Common myeloid progenitor, CD34-positive (primary cell): ENCODE measurements at regions not wholly inside any gene's neighbourhood (a gene's known extent, or its start where the extent isn't known, plus 50 kb on each side); places are given as distances from the start of the nearest gene placed in this dataset.

Source experiments
- CTCF ChIA-PET: fragments of 350-600 bp; sonication (Branson Sonifier 250); formaldehyde crosslinking; loops from one replicate; lab custom pipeline; 2021; ENCODE audit warnings: antibody characterized with exemption; lab: Charles Lee
- POLR2A ChIA-PET: fragments of 350-600 bp; sonication (Branson Sonifier 250); formaldehyde crosslinking; loops from one replicate; lab custom pipeline; 2021; ENCODE audit warnings: antibody characterized with exemption; lab: Charles Lee
- DNase-seq, 3 donors: peaks; one replicate each; pipeline versions ENCODE4 v3.0.0 to v3.0.0-alpha.2; 2013
- H3K27ac ChIP-seq, 2 experiments: 1 replicate in 1 of 2; 2 replicates in 1 of 2; pipeline ENCODE4 v1.7.0; 2013; ENCODE audit warnings: inconsistent platforms in 2 of 2, low read length in 2 of 2, mild to moderate bottlenecking in 2 of 2, low read depth in 1 of 2, moderate library complexity in 1 of 2; ENCODE audit not compliant: severe bottlenecking in 2 of 2, insufficient read depth in 1 of 2, poor library complexity in 1 of 2
- H3K27me3 ChIP-seq, 5 experiments: replicated peaks in 2 of 5; 1 replicate in 3 of 5; 2 replicates in 2 of 5; pipeline versions ENCODE4 v1.6.1 to v1.7.0; 2013; ENCODE audit warnings: low read length in 4 of 5, mild to moderate bottlenecking in 2 of 5, moderate library complexity in 2 of 5, inconsistent platforms in 1 of 5; ENCODE audit not compliant: insufficient read depth in 5 of 5, control insufficient read depth in 4 of 5
- H3K36me3 ChIP-seq, 4 experiments: 1 replicate in 2 of 4; 2 replicates in 2 of 4; pipeline versions ENCODE4 v1.6.1 to v1.7.0; 2013; ENCODE audit warnings: low read length in 3 of 4, control low read depth in 1 of 4, mild to moderate bottlenecking in 1 of 4; ENCODE audit not compliant: control insufficient read depth in 4 of 4, insufficient read depth in 4 of 4
- H3K4me1 ChIP-seq, 4 experiments: 1 replicate in 3 of 4; 2 replicates in 1 of 4; pipeline versions ENCODE4 v1.6.1 to v1.7.1; 2013; ENCODE audit warnings: low read length in 3 of 4, mild to moderate bottlenecking in 3 of 4, control low read depth in 1 of 4, inconsistent platforms in 1 of 4, moderate library complexity in 1 of 4; ENCODE audit not compliant: control insufficient read depth in 4 of 4, insufficient read depth in 4 of 4; ENCODE audit errors: control extremely low read depth in 1 of 4
- H3K4me3 ChIP-seq, 7 experiments: 1 replicate in 4 of 7; 2 replicates in 3 of 7; pipeline versions ENCODE4 v1.5.1 to v1.7.0; 2013; ENCODE audit warnings: mild to moderate bottlenecking in 7 of 7, low read length in 6 of 7, moderate library complexity in 6 of 7, inconsistent platforms in 2 of 7, low read depth in 2 of 7, control low read depth in 1 of 7; ENCODE audit not compliant: insufficient read depth in 4 of 7, control insufficient read depth in 1 of 7; ENCODE audit errors: extremely low read depth in 1 of 7
- H3K9me3 ChIP-seq, 5 experiments: 1 replicate in 4 of 5; 2 replicates in 1 of 5; pipeline versions ENCODE4 v1.6.1 to v1.7.1; 2013; ENCODE audit warnings: low read length in 4 of 5, mild to moderate bottlenecking in 2 of 5, inconsistent platforms in 1 of 5, low read depth in 1 of 5, moderate library complexity in 1 of 5; ENCODE audit not compliant: control insufficient read depth in 4 of 5, insufficient read depth in 2 of 5; ENCODE audit errors: control extremely low read depth in 1 of 5
- WGBS: methylation state at CpG from one replicate; pipeline ENCODE4 v1.1.5; 2013; ENCODE audit not compliant: insufficient coverage; 5-methylcytosine and 5-hydroxymethylcytosine counted together

DNA sequence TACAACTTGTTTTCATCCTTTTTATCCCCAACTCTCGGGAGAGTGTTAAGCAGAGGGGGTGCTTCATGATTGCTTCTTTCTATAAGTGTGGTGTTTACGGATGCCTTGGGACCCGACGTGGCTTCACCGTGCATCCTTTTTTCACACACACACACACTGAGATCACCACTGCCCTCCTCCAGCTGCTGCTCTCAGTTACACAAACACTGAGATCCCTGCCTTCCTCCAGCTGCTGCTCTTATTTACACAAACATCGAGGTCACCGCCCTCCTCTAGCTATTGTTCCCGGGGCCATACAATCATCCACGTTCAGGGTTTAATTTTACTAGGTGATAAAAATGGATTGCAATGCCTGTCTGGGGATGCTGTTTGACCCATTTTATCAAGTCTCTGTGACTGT is 155.4 kb upstream of the FAM9B start:
- ChIA-PET POLR2A (no interaction called here), CTCF (no interaction called here)
- H3K27me3 ChIP-seq = peaks cover 0 to 17% (median 0%) of the 10 kb centered on the region in 5 experiments
- no peak for DNase-seq
- 89% methylated on average over 3 of the region's 9 CpGs for WGBS
- no peaks in the 10 kb centered on the region for H3K4me1 ChIP-seq
- no peaks in the 10 kb centered on the region for H3K36me3 ChIP-seq
- no peak overlapping the region for H3K4me3 ChIP-seq
- H3K27ac ChIP-seq = no peak overlapping the region
- no peaks in the 10 kb centered on the region for H3K9me3 ChIP-seq

DNA sequence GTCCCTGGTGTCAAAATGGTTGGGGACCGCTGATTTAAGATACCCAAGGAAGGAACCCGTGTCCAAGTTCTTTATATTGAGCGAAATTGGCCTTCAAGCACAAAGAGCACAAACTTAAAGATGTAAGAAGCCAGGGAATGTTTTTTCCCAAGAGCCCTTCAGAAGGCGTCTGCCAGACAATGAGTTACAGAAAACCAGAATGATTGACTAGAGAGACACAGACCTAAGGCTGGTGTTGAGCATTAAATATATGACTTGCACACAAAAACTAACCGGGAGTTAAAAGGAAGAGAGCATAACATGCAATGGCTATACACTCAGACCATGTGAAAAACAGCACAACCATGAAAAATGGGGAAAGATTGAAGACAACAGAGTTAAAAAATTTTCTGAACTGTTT is 157.5 kb upstream of the FAM9B start:
- Histone ChIP-seq H3K36me3 (no peaks in the 10 kb centered on the region), H3K27me3 (peaks cover 0 to 10% (median 0%) of the 10 kb centered on the region in 5 experiments), H3K27ac (no peak overlapping the region), H3K9me3 (no peaks in the 10 kb centered on the region), H3K4me1 (no peaks in the 10 kb centered on the region), H3K4me3 (no peak overlapping the region)
- 94% methylated on average over 4 of the region's 5 CpGs for WGBS
- POLR2A ChIA-PET = no interaction called here
- no peak for DNase-seq
- CTCF ChIA-PET = no interaction called here

DNA sequence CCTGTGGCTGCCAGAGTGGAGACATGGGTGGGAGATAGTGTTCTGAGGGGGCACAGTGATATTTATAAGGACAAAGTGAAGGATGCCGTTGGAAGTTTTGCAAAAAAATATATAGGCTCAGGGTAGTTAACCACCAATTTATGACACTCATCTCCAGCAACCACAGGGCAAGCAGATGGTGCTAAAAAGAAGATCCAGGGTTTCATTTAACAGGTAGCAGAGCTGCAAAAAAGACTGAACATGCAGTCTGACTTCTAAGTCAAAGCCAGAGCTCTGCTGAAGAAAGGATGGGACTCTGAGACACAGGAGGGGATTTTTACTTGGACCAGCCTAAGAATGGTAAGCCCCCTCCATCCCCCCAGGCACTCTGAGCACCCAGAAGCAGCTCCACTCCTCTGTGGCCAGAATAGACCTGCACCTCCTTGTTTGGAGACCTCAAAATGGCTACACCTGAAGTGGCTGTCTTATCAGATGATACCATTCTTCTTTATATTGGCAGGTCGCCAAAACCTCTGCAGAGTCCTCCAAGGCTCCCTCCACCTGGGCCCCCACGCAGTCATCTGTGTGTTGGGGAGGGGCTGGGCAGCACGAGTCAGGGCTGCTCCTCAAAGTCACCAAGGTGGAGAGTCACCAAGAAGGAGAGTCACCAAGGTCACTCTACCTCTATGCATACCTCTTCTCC is 161.4 kb upstream of the FAM9B start:
- ChIA-PET POLR2A (no interaction called here), CTCF (no interaction called here)
- WGBS = no CpG with 5 or more reads among the region's 4 CpGs
- no peaks in the 10 kb centered on the region for H3K36me3 ChIP-seq
- no peaks in the 10 kb centered on the region for H3K27me3 ChIP-seq
- H3K4me3 ChIP-seq = no peak overlapping the region
- DNase-seq = peak in 1 of 3 donors; percentile 2
- no peak overlapping the region for H3K27ac ChIP-seq
- no peaks in the 10 kb centered on the region for H3K4me1 ChIP-seq
- no peaks in the 10 kb centered on the region for H3K9me3 ChIP-seq

DNA sequence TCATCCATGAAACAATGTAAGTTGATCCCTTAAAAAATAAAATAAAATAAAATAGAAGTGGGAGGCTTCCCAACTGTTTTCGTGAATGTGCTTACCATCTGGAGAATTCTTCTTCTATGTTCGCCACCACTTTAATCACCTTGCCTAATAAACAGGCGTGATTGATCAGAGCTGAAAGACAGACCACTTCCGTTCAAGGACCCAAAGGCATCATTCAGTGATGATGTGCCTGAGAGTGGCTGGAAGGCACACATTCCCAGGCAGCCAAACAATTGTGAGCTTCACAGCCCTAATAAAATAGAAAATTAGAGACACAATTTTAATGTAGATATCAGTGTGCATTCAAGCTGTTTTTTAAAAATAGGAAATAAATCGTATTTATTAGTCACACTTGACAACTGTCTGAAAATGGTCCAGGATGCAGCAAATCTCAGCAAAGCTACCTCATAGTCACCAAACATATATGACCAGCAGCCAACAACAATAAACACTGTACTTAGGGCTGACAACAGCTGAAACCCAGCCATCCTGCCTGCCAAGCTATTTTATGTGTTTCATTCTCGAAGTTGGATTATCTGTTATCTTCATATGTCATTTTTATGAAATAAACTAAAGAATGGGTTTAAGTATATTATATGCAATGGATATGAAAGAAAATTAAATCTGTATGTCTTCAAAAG is 163.2 kb upstream of the FAM9B start:
- CTCF ChIA-PET = interaction anchor here (0.8 kb wide), 1 partner anchor 23 kb away, joined by 3 read pairs; no protein-coding TSS in a partner anchor
- 77% methylated on average over 4 of the region's 6 CpGs for WGBS
- no peaks in the 10 kb centered on the region for H3K4me1 ChIP-seq
- no peak overlapping the region for H3K4me3 ChIP-seq
- no peaks in the 10 kb centered on the region for H3K27me3 ChIP-seq
- DNase-seq = no peak
- no peak overlapping the region for H3K27ac ChIP-seq
- H3K36me3 ChIP-seq = no peaks in the 10 kb centered on the region
- H3K9me3 ChIP-seq = no peaks in the 10 kb centered on the region
- POLR2A ChIA-PET = no interaction called here

DNA sequence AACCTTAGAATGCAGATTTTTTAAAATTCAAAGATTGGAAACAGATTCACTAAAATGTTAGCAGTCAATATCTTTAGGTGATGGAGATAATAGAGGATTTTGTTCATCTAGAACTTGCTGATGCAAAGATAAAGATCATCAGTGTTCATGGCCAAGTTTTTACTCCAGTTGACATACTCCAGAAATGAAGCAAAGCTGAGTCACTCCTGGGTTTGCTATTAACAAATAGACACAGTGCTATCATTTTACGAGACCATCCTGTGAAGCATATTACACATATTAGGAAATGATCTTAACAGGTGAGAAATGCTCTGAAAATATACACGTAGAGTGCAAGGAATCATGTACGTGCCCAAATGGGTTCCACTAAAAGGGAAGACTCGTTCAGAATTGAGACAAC is 170.6 kb upstream of the FAM9B start:
- CTCF ChIA-PET = no interaction called here
- Histone ChIP-seq H3K4me3 (no peak overlapping the region), H3K9me3 (no peaks in the 10 kb centered on the region), H3K27me3 (peaks cover 0 to 20% (median 3%) of the 10 kb centered on the region in 5 experiments), H3K27ac (no peak overlapping the region), H3K36me3 (no peaks in the 10 kb centered on the region), H3K4me1 (no peaks in the 10 kb centered on the region)
- WGBS = 0% methylated on average over 1 of the region's 4 CpGs
- no peak for DNase-seq
- POLR2A ChIA-PET = no interaction called here

DNA sequence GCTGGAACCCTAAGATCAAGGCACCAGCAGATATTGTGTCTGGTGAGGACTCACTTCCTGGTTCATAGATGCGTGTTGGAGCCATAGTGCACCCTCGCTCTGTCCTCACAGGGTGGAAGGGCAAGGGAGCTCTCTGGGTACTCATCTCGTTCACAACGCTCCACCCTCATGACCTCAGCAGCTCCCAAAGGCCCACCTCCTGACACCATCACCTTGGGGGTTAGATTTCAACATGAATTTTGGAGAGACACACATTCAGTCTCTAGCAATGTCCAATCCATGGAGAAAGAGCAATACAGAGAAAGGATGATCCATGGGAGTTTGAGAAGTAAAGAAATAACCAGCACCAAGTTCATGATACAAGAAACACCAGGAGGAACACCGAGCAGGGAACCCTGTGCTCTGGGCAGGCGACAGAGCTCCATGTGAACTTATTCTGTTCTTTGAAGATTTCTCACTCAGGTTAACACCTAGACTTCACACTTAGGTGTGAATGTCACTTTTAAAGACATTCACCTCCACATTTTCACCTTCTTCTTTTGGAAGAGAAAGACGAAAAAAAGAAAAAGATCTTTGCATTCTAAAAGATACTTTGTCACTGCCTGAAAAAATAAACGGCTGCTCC is 171.8 kb upstream of the FAM9B start:
- H3K27me3 ChIP-seq = peaks cover 0 to 20% (median 3%) of the 10 kb centered on the region in 5 experiments
- no peak overlapping the region for H3K4me3 ChIP-seq
- H3K4me1 ChIP-seq = no peaks in the 10 kb centered on the region
- ChIA-PET POLR2A (no interaction called here), CTCF (no interaction called here)
- WGBS = 73% methylated on average over 7 of the region's 8 CpGs
- no peaks in the 10 kb centered on the region for H3K9me3 ChIP-seq
- no peak for DNase-seq
- H3K27ac ChIP-seq = no peak overlapping the region
- H3K36me3 ChIP-seq = no peaks in the 10 kb centered on the region

DNA sequence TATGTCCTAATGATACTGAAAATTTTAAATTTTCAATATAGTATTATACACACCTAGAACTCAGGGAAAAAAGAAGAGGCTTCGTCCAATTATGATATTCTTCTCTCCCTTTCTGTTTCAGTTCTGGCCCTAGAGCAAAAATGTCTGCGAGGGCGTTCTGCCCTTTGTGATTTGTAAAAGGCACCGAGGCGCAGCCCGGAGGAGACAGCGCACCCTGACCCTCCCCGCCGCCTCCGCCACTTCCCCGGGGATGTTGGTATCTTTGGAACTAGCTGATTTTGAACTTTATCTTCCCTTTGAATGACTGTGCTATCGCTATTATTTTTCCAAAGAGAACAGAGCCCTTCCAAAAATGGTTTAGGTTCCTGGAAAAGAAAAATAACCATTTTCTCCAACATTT is 173.2 kb upstream of the FAM9B start:
- WGBS = 25% methylated on average over 11 of the region's 12 CpGs

More for the DNA sequence above, 173.2 kb upstream of the FAM9B start:
- no peaks in the 10 kb centered on the region for H3K4me1 ChIP-seq
- H3K27me3 ChIP-seq = peaks cover 0 to 20% (median 3%) of the 10 kb centered on the region in 5 experiments
- peaks cover 0 to 2% (median 0%) of the 10 kb centered on the region in 5 experiments for H3K9me3 ChIP-seq
- H3K27ac ChIP-seq = no peak overlapping the region
- ChIA-PET CTCF (no interaction called here), POLR2A (no interaction called here)
- no peaks in the 10 kb centered on the region for H3K36me3 ChIP-seq
- no peak overlapping the region for H3K4me3 ChIP-seq
- no peak for DNase-seq
